GM23338 (cell line): ENCODE measurements at regions not wholly inside any gene's neighbourhood (a gene's known extent, or its start where the extent isn't known, plus 50 kb on each side); places are given as distances from the start of the nearest gene placed in this dataset.

Source experiments
- CREB1 ChIP-seq: fragments of 250-450 bp; sonication (Bioruptor Pico); IDR thresholded peaks from 2 replicates; pipeline ENCODE4 v1.5.0; 2020; ENCODE audit warnings: low read depth, mild to moderate bottlenecking, moderate library complexity
- CTCF ChIP-seq, 2 experiments: fragments of 200-600 bp in 1 of 2; sonication (generic) in 1 of 2; conservative IDR thresholded peaks; 2 replicates each; pipeline versions ENCODE4 v1.5.1 to v1.6.1; 2016 to 2017; ENCODE audit warnings: antibody characterized with exemption in 2 of 2, low read depth in 2 of 2, mild to moderate bottlenecking in 2 of 2, moderate library complexity in 1 of 2
- EZH2 ChIP-seq: fragments of 200-600 bp; sonication (generic); IDR thresholded peaks from one replicate; pipeline ENCODE4 v1.8.0; 2017; ENCODE audit warnings: antibody characterized with exemption, mild to moderate bottlenecking, low read depth; ENCODE audit not compliant: unreplicated experiment
- EZH2phosphoT487 ChIP-seq: fragments of 200-600 bp; sonication (generic); IDR thresholded peaks from one replicate; pipeline ENCODE4 v1.8.1; 2018; ENCODE audit warnings: antibody characterized with exemption; ENCODE audit not compliant: unreplicated experiment
- JUNB ChIP-seq: IDR thresholded peaks from one replicate; pipeline ENCODE4 v1.6.1; 2016; ENCODE audit warnings: antibody characterized with exemption; ENCODE audit not compliant: unreplicated experiment
- NANOG ChIP-seq: IDR thresholded peaks from 2 replicates; pipeline ENCODE4 v1.6.1; 2016; ENCODE audit warnings: antibody characterized with exemption, borderline replicate concordance
- POLR2AphosphoS5 ChIP-seq: IDR thresholded peaks from 2 replicates; pipeline ENCODE4 v1.6.1; 2016; ENCODE audit warnings: antibody characterized with exemption, low read depth
- REST ChIP-seq: IDR thresholded peaks from one replicate; pipeline ENCODE4 v1.6.1; 2018; ENCODE audit warnings: antibody characterized with exemption; ENCODE audit not compliant: unreplicated experiment

- TF ChIP-seq JUNB (no peak), POLR2AphosphoS5 (no peak), CTCF (conservative IDR thresholded peaks at IDR 0.05; ENCODE audit: low read depth in 2 of 2) (no peak), CREB1 (CRISPR knock-in tag) (no peak), EZH2 (no peak), EZH2phosphoT487 (no peak), NANOG (no peak), REST (no peak)
These were observed 315.3 kb upstream of the PMFBP1 start for GRCh38 chr16:72487283-72487682.
